HepG2 (cell line): ENCODE measurements at regions not wholly inside any gene's neighbourhood (a gene's known extent, or its start where the extent isn't known, plus 50 kb on each side); places are given as distances from the start of the nearest gene placed in this dataset.

Source experiments
- ARID3A ChIP-seq: IDR thresholded peaks from 2 replicates; pipeline ENCODE4 v1.6.1; 2012; ENCODE audit warnings: low read depth, low read length, improper control_type of control experiment
- ARID4A ChIP-seq: sonication (generic); formaldehyde crosslinking; IDR thresholded peaks from 2 replicates; pipeline ENCODE4 v1.5.0; 2020; ENCODE audit warnings: mild to moderate bottlenecking, missing genetic modification reagents, borderline replicate concordance
- CEBPG ChIP-seq: IDR thresholded peaks from 2 replicates; pipeline ENCODE4 v1.6.1; 2016
- HMGA1 ChIP-seq: sonication (generic); formaldehyde crosslinking; conservative IDR thresholded peaks from 2 replicates; pipeline ENCODE4 v1.4.0; 2020; ENCODE audit warnings: missing genetic modification reagents
- HNRNPLL ChIP-seq: fragments of 200-400 bp; formaldehyde crosslinking; IDR thresholded peaks from 2 replicates; pipeline ENCODE4 v1.6.1; 2017; ENCODE audit warnings: mild to moderate bottlenecking, low read depth, low read length; ENCODE audit not compliant: poor library complexity, severe bottlenecking
- MATR3 ChIP-seq: sonication (generic); formaldehyde crosslinking; IDR thresholded peaks from 2 replicates; pipeline ENCODE4 v1.4.0; 2020; ENCODE audit warnings: missing genetic modification reagents
- MTF1 ChIP-seq: sonication (generic); formaldehyde crosslinking; IDR thresholded peaks from 2 replicates; pipeline ENCODE4 v1.5.0; 2020; ENCODE audit warnings: missing genetic modification reagents
- NFE2 ChIP-seq: sonication (generic); formaldehyde crosslinking; IDR thresholded peaks from 2 replicates; pipeline ENCODE4 v1.4.0; 2020; ENCODE audit warnings: missing genetic modification reagents
- NR1H2 ChIP-seq: sonication (generic); formaldehyde crosslinking; IDR thresholded peaks from 2 replicates; pipeline ENCODE4 v1.8.1; 2022; ENCODE audit warnings: low read depth, missing genetic modification reagents, borderline replicate concordance
- POLR2G ChIP-seq: fragments of 200-400 bp; formaldehyde crosslinking; IDR thresholded peaks from 2 replicates; pipeline ENCODE4 v1.6.1; 2018; ENCODE audit warnings: mild to moderate bottlenecking, low read depth, low read length, moderate library complexity
- SOX5 ChIP-seq: IDR thresholded peaks from 2 replicates; pipeline ENCODE4 v1.6.1; 2016; ENCODE audit warnings: borderline replicate concordance
- TEF ChIP-seq: sonication (generic); formaldehyde crosslinking; IDR thresholded peaks from 2 replicates; pipeline ENCODE4 v1.5.0; 2020; ENCODE audit warnings: missing genetic modification reagents
- TOE1 ChIP-seq: sonication (generic); formaldehyde crosslinking; IDR thresholded peaks from 2 replicates; pipeline ENCODE4 v1.4.0; 2020; ENCODE audit warnings: mild to moderate bottlenecking, missing genetic modification reagents
- ZC3H13 ChIP-seq: sonication (generic); formaldehyde crosslinking; IDR thresholded peaks from 2 replicates; pipeline ENCODE4 v1.8.1; 2023; ENCODE audit warnings: mild to moderate bottlenecking, missing genetic modification reagents, moderate library complexity
- ZNF20 ChIP-seq: sonication (generic); formaldehyde crosslinking; IDR thresholded peaks from 2 replicates; pipeline ENCODE4 v1.4.0; 2020; ENCODE audit warnings: mild to moderate bottlenecking, moderate library complexity, missing genetic modification reagents
- ZNF235 ChIP-seq: sonication (generic); formaldehyde crosslinking; IDR thresholded peaks from 2 replicates; pipeline ENCODE4 v1.8.1; 2023; ENCODE audit warnings: mild to moderate bottlenecking, missing genetic modification reagents, borderline replicate concordance
- ZNF329 ChIP-seq: sonication (generic); formaldehyde crosslinking; IDR thresholded peaks from 2 replicates; pipeline ENCODE4 v1.9.0; 2021; ENCODE audit warnings: low read depth, mild to moderate bottlenecking, missing genetic modification reagents
- ZNF44 ChIP-seq: sonication (generic); formaldehyde crosslinking; IDR thresholded peaks from 2 replicates; pipeline ENCODE4 v1.5.1; 2020; ENCODE audit warnings: mild to moderate bottlenecking, missing genetic modification reagents
- ZNF552 ChIP-seq: sonication (generic); formaldehyde crosslinking; IDR thresholded peaks from 2 replicates; pipeline ENCODE4 v1.9.0; 2022; ENCODE audit warnings: missing genetic modification reagents, mild to moderate bottlenecking, borderline replicate concordance
- ZNF576 ChIP-seq: sonication (generic); formaldehyde crosslinking; IDR thresholded peaks from 2 replicates; pipeline ENCODE4 v1.4.0; 2020; ENCODE audit warnings: mild to moderate bottlenecking, missing genetic modification reagents
- ZNF746 ChIP-seq: sonication (generic); formaldehyde crosslinking; IDR thresholded peaks from 2 replicates; pipeline ENCODE4 v1.8.0; 2022; ENCODE audit warnings: mild to moderate bottlenecking, missing genetic modification reagents
- ZNF781 ChIP-seq: sonication (generic); formaldehyde crosslinking; IDR thresholded peaks from 2 replicates; pipeline ENCODE4 v1.5.1; 2020; ENCODE audit warnings: borderline replicate concordance, mild to moderate bottlenecking, missing genetic modification reagents; ENCODE audit errors: not compliant biosample characterization

GRCh38 chr20:4592316-4593148, 93.7 kb upstream of the PRNP start (continued):
- TF ChIP-seq ARID3A (peak; percentile 28; the same call in 1 of the 2 replicates), ZNF235 (CRISPR knock-in tag) (0 out of 2 replicates have a peak, but pooled peaks have one; percentile 40), NR1H2 (0 out of 2 replicates have a peak, but pooled peaks have one; percentile 32), ZNF781 (CRISPR knock-in tag) (no peak), MATR3 (CRISPR knock-in tag) (no peak), TOE1 (peak; percentile 91), ZNF329 (CRISPR knock-in tag) (no peak), NFE2 (no peak), TEF (CRISPR knock-in tag) (no peak), ZNF552 (CRISPR knock-in tag) (peak; percentile 78; the same call in 1 of the 2 replicates), ZC3H13 (0 out of 2 replicates have a peak, but pooled peaks have one; percentile 52), ZNF20 (CRISPR knock-in tag) (no peak), CEBPG (no peak), ARID4A (CRISPR knock-in tag) (peak; percentile 62; the same call in 1 of the 2 replicates), ZNF746 (CRISPR knock-in tag) (peak; percentile 68; the same call in 1 of the 2 replicates), ZNF576 (no peak), MTF1 (no peak), HMGA1 (no peak), ZNF44 (CRISPR knock-in tag) (no peak), HNRNPLL (peak; percentile 65), SOX5 (CRISPR knock-in tag) (0 out of 2 replicates have a peak, but pooled peaks have one; percentile 32), POLR2G (no peak)
